ENCODE measurements at regions not wholly inside any gene's neighbourhood (a gene's known extent, or its start where the extent isn't known, plus 50 kb on each side); places are given as distances from the start of the nearest gene placed in this dataset.

GRCh38 chr1:87872692-87873091 is 544.0 kb downstream of the LMO4 start:
- no peak overlapping the region for H3K4me3 ChIP-seq (ENCODE audit: insufficient read depth, low read length)
- H3K36me3 ChIP-seq (ENCODE audit: insufficient read depth, low read length), result no peaks in the 10 kb centered on the region
- no peaks in the 10 kb centered on the region for H3K79me2 ChIP-seq (ENCODE audit: insufficient read depth, low read length)
- H3K4me1 ChIP-seq (ENCODE audit: insufficient read depth, low read length), result peaks cover 4% of the 10 kb centered on the region
- H3K4me2 ChIP-seq (ENCODE audit: insufficient read depth, low read length), result no peak overlapping the region
- DNase-seq (ENCODE audit: insufficient read length, low spot score, missing footprints), result no peak
- no peak overlapping the region for H2AFZ ChIP-seq (ENCODE audit: low read length)
- no peak overlapping the region for H3K27ac ChIP-seq (ENCODE audit: low read depth, low read length)
- H4K20me1 ChIP-seq (ENCODE audit: insufficient read depth, low read length), result no peaks in the 10 kb centered on the region
- no peaks in the 10 kb centered on the region for H3K27me3 ChIP-seq (ENCODE audit: insufficient read depth, low read length)
- no peaks in the 10 kb centered on the region for H3K9me3 ChIP-seq (ENCODE audit: low read depth, low read length)
- TF ChIP-seq, protein P1, sequence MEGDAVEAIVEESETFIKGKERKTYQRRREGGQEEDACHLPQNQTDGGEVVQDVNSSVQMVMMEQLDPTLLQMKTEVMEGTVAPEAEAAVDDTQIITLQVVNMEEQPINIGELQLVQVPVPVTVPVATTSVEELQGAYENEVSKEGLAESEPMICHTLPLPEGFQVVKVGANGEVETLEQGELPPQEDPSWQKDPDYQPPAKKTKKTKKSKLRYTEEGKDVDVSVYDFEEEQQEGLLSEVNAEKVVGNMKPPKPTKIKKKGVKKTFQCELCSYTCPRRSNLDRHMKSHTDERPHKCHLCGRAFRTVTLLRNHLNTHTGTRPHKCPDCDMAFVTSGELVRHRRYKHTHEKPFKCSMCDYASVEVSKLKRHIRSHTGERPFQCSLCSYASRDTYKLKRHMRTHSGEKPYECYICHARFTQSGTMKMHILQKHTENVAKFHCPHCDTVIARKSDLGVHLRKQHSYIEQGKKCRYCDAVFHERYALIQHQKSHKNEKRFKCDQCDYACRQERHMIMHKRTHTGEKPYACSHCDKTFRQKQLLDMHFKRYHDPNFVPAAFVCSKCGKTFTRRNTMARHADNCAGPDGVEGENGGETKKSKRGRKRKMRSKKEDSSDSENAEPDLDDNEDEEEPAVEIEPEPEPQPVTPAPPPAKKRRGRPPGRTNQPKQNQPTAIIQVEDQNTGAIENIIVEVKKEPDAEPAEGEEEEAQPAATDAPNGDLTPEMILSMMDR (IDR thresholded peaks at IDR 0.05; ENCODE audit: extremely low read depth, low read depth, low read length), result no peak

GRCh38 chr1:87878873-87879272 is 550.2 kb downstream of the LMO4 start:
- TF ChIP-seq, protein P1 (IDR thresholded peaks at IDR 0.05; ENCODE audit: extremely low read depth, low read depth, low read length), result no peak
- peaks cover 6% of the 10 kb centered on the region for H3K4me1 ChIP-seq (ENCODE audit: insufficient read depth, low read length)
- H3K4me3 ChIP-seq (ENCODE audit: insufficient read depth, low read length), result peak overlapping the region; percentile 37
- no peaks in the 10 kb centered on the region for H3K79me2 ChIP-seq (ENCODE audit: insufficient read depth, low read length)
- no peaks in the 10 kb centered on the region for H3K27me3 ChIP-seq (ENCODE audit: insufficient read depth, low read length)
- H3K4me2 ChIP-seq (ENCODE audit: insufficient read depth, low read length), result peak overlapping the region; percentile 55
- H3K36me3 ChIP-seq (ENCODE audit: insufficient read depth, low read length), result no peaks in the 10 kb centered on the region
- H4K20me1 ChIP-seq (ENCODE audit: insufficient read depth, low read length), result no peaks in the 10 kb centered on the region
- H2AFZ ChIP-seq (ENCODE audit: low read length), result peak overlapping the region; percentile 65
- H3K9me3 ChIP-seq (ENCODE audit: low read depth, low read length), result no peaks in the 10 kb centered on the region
- DNase-seq (ENCODE audit: insufficient read length, low spot score, missing footprints), result peak; percentile 14
- no peak overlapping the region for H3K27ac ChIP-seq (ENCODE audit: low read depth, low read length)

GRCh38 chr1:87880098-87880760 is 551.5 kb downstream of the LMO4 start:
- Histone ChIP-seq H3K27me3 (ENCODE audit: insufficient read depth, low read length) (no peaks in the 10 kb centered on the region), H4K20me1 (ENCODE audit: insufficient read depth, low read length) (no peaks in the 10 kb centered on the region), H3K27ac (ENCODE audit: low read depth, low read length) (no peak overlapping the region), H3K79me2 (ENCODE audit: insufficient read depth, low read length) (no peaks in the 10 kb centered on the region), H3K4me1 (ENCODE audit: insufficient read depth, low read length) (peaks cover 6% of the 10 kb centered on the region), H3K36me3 (ENCODE audit: insufficient read depth, low read length) (no peaks in the 10 kb centered on the region), H3K9me3 (ENCODE audit: low read depth, low read length) (no peaks in the 10 kb centered on the region), H3K4me3 (ENCODE audit: insufficient read depth, low read length) (no peak overlapping the region), H2AFZ (ENCODE audit: low read length) (peak overlapping the region; percentile 33), H3K4me2 (ENCODE audit: insufficient read depth, low read length) (no peak overlapping the region)
- TF ChIP-seq, protein P1 (IDR thresholded peaks at IDR 0.05; ENCODE audit: extremely low read depth, low read depth, low read length), result no peak
- DNase-seq (ENCODE audit: insufficient read length, low spot score, missing footprints), result no peak

GRCh38 chr1:87880764-87881163 is 552.1 kb downstream of the LMO4 start:
- Histone ChIP-seq H3K36me3 (ENCODE audit: insufficient read depth, low read length) (no peaks in the 10 kb centered on the region), H4K20me1 (ENCODE audit: insufficient read depth, low read length) (no peaks in the 10 kb centered on the region), H3K4me1 (ENCODE audit: insufficient read depth, low read length) (peaks cover 7% of the 10 kb centered on the region), H3K27ac (ENCODE audit: low read depth, low read length) (no peak overlapping the region), H3K4me3 (ENCODE audit: insufficient read depth, low read length) (no peak overlapping the region), H3K27me3 (ENCODE audit: insufficient read depth, low read length) (no peaks in the 10 kb centered on the region), H3K4me2 (ENCODE audit: insufficient read depth, low read length) (no peak overlapping the region), H2AFZ (ENCODE audit: low read length) (no peak overlapping the region), H3K79me2 (ENCODE audit: insufficient read depth, low read length) (no peaks in the 10 kb centered on the region), H3K9me3 (ENCODE audit: low read depth, low read length) (no peaks in the 10 kb centered on the region)
- TF ChIP-seq, protein P1 (IDR thresholded peaks at IDR 0.05; ENCODE audit: extremely low read depth, low read depth, low read length), result no peak
- DNase-seq (ENCODE audit: insufficient read length, low spot score, missing footprints), result no peak

All from osteoblast (primary cell).